C4-2B (cell line): ENCODE measurements at regions not wholly inside any gene's neighbourhood (a gene's known extent, or its start where the extent isn't known, plus 50 kb on each side); places are given as distances from the start of the nearest gene placed in this dataset.

Experiments
- ZFX ChIP-seq: fragments of 450-650 bp; IDR thresholded peaks from 2 replicates; pipeline ENCODE4 v1.6.1; 2017
- TF ChIP-seq, protein P1 (sequence below): fragments of 450-650 bp; conservative IDR thresholded peaks from 2 replicates; pipeline ENCODE4 v1.5.1; 2017; ENCODE audit warnings: mild to moderate bottlenecking

DNA sequence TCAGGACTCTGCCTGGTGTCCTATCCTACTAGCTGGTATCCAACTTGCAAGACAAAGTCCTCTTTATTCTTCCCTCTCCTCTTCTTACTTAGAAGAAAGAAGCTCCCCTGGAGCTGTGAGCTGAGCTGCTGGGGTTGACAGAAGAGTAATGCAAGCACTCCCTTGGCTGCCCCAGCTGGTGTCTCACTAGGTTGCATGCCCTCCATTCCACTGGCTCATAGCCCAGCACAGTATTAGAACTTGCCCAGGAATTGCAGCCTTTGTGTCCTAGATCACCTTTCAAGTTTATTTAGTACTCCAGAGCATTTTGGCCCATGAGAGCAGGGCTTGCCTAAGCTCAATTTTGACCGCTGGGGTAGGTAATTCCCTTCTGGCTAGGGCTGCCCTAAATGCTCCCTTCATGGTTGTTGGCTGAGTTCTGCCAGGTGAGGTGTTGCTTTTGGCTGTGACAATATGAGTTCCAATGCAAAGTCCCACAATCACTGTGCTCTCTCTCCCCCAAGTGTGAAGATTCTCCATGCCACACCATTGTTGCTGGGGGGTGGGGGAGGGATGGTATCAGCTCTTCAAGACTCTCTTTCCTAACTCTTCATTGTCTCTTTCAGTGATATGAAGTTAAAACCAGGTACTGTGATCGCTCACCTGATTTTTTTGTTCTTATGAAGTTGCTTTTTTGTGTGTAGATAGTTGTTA is 317.4 kb upstream of the DDHD1 start:
- no peak for TF ChIP-seq ZFX
- TF ChIP-seq, protein P1, sequence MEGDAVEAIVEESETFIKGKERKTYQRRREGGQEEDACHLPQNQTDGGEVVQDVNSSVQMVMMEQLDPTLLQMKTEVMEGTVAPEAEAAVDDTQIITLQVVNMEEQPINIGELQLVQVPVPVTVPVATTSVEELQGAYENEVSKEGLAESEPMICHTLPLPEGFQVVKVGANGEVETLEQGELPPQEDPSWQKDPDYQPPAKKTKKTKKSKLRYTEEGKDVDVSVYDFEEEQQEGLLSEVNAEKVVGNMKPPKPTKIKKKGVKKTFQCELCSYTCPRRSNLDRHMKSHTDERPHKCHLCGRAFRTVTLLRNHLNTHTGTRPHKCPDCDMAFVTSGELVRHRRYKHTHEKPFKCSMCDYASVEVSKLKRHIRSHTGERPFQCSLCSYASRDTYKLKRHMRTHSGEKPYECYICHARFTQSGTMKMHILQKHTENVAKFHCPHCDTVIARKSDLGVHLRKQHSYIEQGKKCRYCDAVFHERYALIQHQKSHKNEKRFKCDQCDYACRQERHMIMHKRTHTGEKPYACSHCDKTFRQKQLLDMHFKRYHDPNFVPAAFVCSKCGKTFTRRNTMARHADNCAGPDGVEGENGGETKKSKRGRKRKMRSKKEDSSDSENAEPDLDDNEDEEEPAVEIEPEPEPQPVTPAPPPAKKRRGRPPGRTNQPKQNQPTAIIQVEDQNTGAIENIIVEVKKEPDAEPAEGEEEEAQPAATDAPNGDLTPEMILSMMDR, result no peak
